NCI-H146 (cell line): ENCODE measurements at regions not wholly inside any gene's neighbourhood (a gene's known extent, or its start where the extent isn't known, plus 50 kb on each side); places are given as distances from the start of the nearest gene placed in this dataset.
A peak's percentile ranks its signal among the peaks of the same experiment; 100 is the strongest.
"Not testable (repeated sequence)": the region's sequence is repeated elsewhere in the genome, so short reads cannot be mapped to it uniquely, and the experiment has no call there.

ENCODE experiments used
- DNase-seq: peaks from one replicate; lab custom pipeline; 2025; lab: John Stamatoyannopoulos, UW

DNA sequence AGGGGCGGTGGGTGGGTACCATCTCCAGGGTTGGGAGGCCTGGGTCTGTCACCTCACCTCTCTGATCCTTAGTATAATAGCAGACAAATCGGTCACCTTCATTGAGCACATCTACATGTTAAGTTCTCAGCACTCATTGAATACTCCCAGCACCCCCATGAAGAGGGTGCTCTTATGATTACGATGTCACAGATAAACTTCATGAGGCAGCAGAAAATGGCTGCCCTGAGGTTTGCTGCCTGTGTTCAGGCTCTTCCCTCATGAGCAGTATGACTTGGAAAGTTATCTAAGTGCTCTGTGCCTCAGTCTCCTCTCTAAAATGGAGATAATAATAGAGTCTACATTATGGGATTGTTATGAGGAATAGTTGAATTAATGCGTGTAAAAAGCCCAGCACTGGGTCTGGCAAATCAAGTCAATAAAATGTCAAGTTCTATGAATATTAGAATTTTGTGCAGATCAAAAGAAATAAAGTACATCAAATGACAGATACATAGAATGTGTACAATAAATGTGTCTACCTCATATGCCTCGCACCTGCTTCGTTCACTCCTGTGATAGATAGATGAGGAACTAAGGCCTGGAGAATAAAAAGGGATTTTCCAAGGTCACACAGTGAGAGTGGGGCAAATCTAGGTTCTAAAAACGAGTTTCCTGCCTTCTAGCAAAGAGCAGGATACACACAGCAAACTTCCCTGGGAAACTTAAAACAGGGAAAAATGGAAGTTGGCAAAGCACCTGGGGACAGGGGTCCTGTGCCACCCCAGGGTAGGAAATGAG, 142.2 kb upstream of the MRPS22 start:
- DNase-seq, result no peak

DNA sequence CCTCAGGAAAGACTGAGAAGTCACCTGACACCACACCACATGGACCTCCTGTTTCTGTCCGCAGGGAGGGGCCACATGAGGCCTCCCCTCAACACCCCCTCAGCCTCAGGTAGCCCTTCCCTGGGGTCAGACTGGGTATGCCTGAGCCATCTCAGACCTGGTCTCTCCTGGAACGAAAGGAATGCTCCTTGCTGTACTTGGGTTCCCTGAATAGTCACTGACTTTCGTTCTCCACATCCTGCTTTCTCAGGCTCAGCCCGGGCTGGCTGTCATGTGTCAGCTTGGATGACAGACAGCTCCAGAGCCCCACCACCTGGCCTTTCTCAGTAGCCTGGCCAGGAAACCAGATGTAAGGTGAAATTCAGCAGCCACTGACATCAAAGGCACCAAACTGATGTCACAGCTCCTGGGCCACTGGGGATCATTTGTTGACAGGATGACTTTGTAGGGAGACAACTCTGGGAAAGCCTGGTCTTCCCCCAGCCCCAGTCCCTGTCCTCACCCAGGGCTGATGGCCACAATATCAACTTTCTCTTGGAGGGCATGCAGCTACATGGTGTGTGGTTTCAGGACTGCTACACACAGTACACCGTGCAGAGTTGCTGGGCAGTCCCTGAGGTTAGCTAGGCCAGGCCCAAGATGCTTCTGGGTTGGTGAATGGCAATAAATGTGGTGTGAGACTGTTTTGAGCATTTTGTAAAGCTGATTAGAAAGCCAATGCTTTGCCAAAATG, 141.4 kb upstream of the MRPS22 start:
- peak; percentile 10 for DNase-seq

DNA sequence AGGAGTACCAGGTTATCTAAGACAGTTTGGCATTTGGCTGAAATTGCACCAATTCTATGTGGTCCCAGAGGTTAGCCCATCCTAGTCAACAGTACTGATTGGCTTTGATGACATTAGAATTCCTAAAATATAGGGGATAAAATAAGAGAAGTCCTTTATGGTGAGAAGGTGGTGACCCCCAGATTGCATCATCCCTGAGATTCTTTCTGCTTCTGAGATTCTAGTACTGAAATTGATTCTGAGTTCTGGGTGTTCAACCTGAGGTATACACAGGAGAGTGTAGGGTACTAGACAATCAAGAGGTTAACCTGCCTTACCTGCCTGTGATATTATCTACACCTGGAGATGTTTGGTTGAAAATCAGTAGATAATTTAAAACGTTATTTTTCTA, 140.9 kb upstream of the MRPS22 start:
- no peak for DNase-seq

DNA sequence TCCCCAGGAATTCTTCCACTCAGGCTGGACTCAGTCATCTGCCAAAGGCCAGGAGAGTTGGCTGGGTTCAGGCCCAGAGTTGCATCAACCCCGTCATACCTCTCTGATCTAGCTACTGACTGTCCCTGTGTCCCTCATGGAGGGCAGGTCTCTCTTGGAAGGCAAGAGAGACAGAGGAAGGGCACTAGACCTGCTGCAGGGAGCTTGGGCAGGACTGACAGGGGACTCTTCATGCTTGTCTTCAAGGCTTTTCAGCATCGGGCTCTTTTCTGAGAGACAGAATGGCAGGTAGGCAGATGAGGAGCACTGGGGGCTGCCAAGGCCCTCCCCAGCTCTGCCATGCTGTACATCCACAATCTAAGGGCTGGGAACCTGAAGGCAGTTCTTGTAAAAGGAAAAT, 140.1 kb upstream of the MRPS22 start:
- no peak for DNase-seq

DNA sequence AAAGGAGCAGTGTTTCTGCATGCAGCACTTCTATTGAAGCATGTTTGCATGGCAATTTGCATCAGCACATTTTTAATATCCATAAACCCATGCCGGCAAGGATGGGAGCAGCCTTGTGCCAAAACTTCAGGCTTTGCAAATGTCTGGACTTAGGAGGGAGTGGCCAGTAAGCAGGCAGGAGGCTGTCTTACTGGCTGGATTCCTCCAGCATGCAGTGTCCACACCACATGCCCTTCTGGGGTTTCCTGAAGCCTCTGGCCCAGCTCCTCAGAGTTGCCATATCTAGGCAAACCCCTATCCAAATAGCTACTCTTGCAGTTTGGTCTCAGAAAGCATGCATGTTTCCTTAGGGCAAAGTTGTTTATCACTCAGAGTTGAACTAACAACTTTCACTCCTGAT, 139.1 kb upstream of the MRPS22 start:
- no peak for DNase-seq

DNA sequence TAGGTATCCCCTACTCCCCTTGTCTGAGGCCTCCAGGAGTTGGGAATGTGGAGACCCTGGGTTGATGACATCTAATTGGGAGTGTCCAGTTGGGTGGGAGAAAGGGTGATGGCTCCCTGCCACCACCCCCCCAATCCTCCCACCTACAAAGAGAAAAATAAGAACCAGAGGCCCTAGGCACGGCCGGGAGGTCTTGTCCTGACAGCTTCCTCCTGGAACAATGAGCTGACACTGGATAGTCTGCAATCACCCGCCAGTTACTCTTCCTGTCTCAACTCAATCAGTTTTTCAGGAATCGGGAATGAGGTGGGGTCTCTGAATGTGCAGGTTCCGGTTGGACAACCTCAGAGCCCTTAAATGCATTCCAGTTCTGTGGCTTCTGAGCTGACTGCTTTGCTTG, 129.9 kb upstream of the MRPS22 start:
- DNase-seq, result no peak

DNA sequence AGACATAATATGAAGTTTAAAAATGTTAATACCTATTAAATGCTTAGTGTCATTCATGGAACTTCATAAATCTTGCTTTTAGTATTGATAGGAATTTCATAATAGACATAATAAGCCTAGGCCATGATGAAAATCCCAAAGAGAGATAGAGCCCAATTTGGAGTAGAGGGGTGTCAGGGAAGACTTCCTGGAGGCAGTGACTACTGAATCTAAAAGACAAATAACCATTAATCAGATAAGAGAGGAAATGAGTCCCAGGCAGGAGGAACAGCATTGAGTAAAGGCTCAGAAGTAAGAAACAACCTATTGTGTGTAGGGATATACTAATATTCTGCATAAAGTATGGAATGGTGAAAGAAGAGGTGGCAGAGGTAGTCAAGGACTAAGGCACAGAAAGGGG, 126.9 kb upstream of the MRPS22 start:
- no peak for DNase-seq

DNA sequence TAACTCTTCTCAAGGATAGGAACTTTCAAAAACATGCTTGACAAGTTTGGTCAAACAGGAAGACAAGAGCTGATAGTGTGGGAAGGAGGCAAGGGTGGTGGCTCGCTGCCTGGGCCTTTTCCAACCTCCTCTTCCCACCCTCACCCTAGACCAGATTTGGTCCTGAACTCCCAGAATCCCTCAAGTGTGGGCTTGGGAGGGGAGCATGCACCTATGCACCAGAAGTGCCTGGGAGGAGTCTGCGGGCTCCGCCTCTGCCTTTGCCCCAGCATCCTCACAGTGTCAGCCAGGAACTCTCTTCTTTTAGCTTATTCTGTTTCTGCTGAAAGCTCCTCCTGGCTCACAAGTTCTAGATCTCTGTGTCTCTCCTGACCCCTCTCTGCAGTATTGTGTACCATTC, 126.2 kb upstream of the MRPS22 start:
- DNase-seq, result no peak

DNA sequence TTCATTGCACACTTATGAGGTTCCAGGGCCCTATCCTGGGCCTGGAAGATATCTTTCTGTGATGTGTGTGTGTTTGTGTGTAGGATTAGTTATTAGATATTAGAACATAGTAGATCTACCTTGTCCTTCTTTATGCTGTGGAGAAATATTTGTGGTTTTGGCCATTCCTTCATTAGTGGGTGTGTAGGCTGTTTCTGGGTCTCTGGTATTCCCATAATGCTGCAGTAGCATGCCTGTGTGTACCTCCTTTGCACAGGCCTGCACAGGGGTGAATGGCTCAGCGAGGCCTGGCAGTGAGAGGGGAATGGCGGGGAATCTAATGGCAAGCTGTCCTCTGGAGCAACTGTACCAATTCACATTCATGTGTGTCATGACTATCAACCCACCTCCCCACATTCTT, 125.8 kb upstream of the MRPS22 start:
- no peak for DNase-seq

DNA sequence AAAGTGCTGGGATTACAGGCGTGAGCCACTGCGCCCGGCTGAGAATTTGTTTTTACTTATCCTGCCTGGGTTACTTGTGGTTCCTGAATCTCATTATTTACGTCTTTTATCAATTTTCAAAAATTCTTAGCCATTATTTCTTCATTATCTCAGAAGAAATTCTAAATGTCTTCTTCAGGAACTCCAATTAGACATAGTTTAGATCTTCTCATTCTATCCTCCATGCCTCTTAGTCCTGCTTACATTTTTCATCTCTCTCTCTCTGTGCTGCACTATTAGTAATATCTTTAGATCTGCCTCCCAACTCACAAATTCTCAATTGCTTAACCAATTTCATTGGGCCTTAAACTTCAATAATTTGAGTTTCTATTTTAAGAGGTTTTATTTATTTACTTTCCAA, 124.4 kb upstream of the MRPS22 start:
- DNase-seq, result no peak

DNA sequence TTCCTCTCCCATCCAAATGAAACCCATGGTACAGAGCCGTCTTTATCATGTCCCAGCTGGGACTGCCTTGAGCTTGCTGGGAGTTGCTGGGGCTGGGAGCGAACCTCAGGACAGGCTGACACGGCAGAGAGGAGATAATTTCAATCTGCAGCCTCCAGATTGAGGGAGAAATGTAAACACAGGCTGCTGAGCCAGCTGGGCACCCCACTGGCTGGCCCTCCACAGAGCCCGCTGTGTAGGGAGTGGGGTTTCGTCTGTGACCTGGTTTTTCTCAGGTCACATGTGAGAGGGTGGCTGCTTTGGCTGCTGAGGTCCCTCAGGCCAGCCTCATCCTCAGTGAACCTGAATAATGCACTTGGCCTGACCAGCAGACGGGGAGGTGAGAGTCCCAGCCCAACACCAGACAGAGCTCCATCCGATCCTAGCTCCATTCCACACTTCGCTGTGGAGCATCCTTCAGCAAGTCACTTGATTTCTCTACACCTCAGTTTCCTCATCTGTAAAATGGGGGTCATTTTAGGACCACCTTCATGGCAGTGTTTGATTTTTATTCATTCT, 121.6 kb upstream of the MRPS22 start:
- no peak for DNase-seq

DNA sequence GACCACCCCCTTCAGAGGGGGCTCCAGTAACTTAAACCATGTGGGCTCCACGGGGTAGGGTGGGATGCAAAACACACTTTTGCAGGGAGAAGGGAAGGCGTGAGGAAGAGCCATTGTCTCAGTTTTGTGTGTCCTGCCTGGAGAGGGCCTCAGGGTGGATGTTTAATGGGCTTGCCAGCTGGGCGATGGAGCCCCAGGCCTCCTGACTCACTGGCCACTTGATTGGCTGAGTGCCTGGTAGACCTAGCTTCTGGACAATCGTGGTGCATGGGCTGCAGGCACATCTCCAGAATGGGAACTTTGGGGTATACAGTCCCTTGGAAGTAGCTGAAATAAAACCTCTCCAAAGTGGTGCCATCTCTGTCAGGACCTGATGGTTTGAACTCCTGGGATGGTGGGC, 118.3 kb upstream of the MRPS22 start:
- no peak for DNase-seq

DNA sequence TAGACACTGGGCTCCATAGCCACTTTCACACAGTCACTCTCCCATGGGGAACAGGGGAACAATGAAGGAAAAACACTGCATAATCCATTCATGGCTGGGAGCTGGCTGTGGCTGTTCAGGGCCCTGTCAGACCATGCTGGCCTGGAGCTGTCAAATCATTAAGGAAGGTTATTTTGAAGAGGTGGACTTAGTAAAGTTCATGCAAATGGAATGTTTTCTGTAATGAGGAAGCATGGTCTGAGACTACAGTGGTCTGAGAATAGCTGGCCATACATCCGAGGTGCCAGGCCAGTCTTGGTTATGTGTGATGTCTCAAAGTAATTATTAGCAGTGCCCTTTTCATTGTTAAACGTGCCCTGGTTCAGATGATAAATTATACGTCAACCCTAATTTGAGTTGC, 117.1 kb upstream of the MRPS22 start:
- no peak for DNase-seq

DNA sequence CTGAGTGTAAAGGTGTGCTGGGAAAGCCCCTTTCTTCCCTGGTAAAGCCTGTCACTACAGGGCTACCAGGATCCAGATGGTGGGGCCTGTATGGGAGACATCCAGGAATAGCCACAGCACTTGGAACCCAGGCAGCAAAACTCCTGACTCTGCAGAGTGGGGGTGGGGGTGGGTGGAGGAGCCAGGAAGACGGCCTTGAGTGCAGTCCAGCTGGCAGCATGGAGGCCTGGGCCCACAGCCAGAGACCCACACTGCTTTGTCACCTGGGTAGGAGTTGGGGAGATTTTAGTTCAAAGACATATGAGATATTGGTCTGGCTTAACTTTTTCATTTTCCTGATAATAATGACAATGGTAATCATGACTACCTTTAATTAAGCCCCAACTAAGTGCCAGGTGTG, 116.7 kb upstream of the MRPS22 start:
- DNase-seq, result no peak

DNA sequence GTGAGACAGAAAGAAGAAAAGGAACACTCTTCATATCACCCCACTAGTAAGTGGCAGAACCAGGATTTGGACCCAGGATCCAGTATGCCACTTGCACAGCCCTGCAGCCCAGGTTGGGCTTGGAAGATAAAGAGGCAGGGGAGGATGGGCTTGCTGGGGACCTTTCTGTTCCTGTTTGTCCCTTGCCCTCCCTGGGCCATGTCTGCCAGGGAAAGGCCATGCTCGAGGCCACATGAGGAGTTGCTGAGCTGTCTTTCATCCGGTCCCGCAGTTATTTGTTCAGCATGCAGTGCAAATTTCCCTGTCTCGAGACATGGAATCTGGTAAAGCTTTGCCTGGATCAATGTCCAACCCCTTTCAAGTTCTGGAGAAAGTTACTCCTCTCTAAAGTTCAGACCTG, 116.0 kb upstream of the MRPS22 start:
- DNase-seq, result no peak

DNA sequence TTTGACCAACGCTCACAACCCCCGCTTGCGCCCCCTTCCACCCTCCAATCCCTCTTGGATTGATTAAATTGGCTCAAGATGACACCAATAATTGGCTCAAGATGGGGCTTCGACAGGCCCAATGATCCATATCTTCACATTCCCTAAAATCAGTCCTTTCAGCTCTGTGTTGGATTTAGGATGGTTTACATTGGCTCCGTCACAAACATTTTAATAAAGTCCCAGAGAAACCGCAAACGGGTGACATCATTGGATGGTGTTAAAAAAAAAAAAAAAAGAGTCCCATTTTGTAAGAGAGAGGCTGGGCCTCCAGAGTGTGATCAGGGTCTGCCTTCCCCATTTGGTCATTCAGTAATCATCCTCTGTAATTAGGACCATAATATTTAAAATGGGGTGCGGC, 113.4 kb upstream of the MRPS22 start:
- no peak for DNase-seq

DNA sequence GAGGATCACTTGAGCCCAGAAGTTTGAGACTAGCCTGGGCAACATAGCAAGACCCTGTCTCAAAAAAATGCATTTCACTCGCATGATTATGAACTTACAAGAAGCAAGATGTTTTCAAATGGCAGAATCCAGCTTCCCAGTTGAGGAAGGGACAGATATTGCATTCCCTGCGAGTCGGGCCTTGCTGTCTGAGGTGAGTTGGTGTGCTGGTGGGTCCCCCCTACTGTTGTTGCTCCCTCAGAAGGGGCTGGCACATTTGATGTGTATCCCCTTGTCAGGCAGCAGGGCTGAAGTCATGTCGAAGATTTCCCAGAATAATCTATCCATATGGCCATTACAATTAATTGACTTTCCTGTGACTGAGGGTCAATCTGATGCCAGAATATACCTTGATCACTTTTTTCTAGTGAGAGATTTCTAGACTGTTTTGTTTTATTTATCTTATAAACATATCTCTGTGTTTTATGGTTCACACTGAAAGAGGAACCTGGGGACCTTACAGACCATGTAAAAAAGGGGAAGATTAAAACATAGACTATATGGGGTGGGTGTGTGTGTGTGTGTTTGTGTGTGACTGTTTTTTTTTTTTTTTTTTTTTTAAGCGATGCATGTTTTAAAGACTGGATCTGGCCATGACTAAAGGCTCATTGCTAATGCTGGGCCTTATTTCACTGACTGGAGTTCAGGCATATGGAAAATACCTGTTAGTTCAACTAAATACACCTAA, 112.1 kb upstream of the MRPS22 start:
- DNase-seq, result no peak

DNA sequence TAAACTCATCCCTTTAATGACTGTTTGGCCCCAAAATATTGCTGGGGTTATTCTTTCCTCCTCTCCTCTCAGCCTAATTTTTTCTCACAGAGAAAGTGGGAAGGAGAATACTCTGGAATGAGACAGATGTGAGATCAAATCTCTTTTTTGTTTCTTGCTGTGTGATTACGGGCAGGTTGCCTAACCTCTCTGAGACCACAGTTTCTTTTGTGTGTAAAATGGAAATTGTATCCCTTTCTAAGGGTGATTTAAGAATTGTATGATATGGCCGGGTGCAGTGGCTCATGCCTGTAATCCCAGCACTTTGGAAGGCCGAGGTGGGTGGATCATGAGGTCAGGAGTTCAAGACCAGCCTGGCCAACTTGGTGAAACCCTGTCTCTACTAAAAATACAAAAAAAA, 111.5 kb upstream of the MRPS22 start:
- not testable (repeated sequence) for DNase-seq

DNA sequence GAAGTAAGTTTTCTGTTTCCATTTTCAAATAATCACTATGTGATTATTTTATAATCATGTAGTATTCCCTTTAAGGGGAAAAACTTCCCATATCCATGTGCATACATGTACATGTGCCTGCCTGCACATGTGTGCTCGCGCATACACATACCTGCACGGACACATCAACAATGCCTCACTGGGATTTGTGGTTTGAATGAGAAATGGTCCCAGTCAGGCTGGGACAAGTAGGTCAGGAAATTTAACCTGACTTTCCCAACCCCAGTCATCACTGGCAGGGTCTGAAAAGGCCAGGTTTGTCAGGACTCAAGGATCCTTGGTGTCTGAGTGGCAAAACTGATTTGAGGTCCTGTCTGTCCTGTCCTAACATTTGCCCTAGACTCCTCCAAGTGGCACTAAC, 109.3 kb upstream of the MRPS22 start:
- no peak for DNase-seq

DNA sequence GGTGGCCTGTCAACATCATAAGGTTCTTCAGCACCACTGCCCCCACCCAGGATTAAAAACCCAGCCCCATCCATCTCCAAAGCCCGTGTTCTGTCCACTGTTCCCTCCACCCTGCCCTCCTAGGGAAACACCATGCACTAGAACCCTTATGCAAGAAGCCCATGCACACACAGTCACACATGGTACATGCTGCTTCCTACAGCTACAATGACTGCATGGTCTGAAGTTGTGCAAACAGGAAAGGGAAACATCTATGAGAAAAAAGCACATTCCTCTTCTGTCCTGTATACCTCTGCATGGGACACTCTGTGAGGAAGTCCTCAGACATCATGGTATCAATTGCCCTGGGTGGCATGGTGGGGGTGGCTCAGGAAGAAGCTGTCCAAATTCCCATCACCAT, 108.6 kb upstream of the MRPS22 start:
- DNase-seq, result no peak

DNA sequence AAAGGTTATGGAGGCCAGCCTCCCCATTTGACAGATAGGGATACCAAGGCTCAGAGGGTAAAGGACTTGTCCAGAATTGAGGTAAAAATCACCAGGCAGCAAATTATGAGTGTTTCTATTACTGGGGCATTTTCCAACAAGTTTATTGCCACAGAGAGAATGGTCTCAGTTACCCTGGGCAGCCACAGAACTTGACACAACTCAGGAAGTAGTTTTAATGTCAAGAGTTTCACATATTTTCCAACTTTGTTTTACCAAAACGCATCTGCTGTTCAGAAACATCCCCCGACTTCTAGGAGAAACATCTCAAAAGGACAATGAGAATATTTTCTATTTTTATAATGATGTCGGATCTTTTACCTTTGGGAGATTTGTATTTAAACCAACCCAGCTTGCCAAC, 107.5 kb upstream of the MRPS22 start:
- no peak for DNase-seq

DNA sequence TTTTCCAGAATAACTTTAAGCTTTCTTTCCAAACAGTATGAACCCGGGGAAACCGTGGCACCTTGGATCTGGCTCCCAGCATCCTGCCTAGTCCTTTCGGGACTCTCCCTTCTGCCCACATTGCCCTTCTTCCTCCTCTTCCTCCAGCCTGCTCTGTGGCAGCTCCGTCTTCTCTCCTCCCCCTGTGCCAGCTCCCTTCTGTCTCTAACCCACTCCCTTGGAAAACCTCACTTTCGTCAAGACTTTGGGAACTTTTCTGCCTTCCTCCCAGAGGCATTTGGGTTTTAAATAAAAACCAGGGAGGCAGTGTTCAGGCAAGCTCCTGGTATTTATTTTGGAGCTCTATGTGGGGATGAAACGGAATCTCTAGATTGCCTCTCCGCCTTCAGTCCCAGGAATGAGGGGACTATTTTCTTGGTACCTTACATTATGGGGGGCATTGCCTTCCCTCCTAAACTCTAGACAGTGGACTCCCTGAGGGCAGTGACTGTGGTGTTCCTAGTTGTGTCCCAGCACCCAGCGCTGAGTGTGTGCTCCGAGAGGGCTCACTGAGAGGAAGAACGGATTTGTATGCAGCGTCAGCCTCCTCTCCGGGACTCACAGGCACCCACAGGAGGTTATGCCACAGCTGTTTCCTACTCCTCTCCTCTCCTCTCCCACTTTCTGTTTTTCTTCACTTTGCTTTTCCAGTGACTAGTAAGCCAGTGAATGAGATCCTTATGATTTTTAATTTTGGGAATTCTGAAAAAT, 105.4 kb upstream of the MRPS22 start:
- DNase-seq, result no peak
